ENCODE measurements at regions not wholly inside any gene's neighbourhood (a gene's known extent, or its start where the extent isn't known, plus 50 kb on each side); places are given as distances from the start of the nearest gene placed in this dataset.

DNA sequence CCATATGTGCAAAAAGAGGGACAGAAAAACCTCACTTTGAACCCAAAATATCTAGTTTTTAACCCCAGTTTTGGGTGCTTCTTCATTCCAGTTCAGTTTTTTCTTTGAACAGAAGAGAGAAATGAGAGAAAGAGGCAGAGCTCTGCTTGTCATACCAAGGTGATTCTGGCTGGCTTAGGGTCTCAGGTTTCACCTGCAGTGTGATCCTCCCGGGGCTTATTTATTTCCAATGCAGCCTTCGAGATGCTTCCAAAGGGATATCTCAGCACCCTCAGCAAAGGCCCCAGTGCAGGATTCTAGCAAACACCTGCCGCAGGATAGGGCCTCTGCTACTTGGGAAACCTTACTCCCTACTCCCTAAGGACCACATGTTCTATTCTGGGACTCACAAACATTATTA, 131.3 kb downstream of the WDR11 start:
- no peak overlapping the region for H3K27ac ChIP-seq (ENCODE audit: low read length)
- no peaks in the 10 kb centered on the region for H3K36me3 ChIP-seq (ENCODE audit: insufficient read depth, low read length)
- H3K4me3 ChIP-seq (ENCODE audit: low read length) = no peak overlapping the region
- H3K9me3 ChIP-seq (ENCODE audit: low read length) = no peaks in the 10 kb centered on the region
- H2AFZ ChIP-seq (ENCODE audit: low read depth, low read length) = no peak overlapping the region
- TF ChIP-seq TAF1 (IDR thresholded peaks at IDR 0.05; ENCODE audit: low read depth) (no peak), MXI1 (conservative IDR thresholded peaks at IDR 0.05; ENCODE audit: poor library complexity, severe bottlenecking) (no peak), EP300 (conservative IDR thresholded peaks at IDR 0.05; ENCODE audit: poor library complexity, severe bottlenecking) (no peak), RAD21 (conservative IDR thresholded peaks at IDR 0.05) (no peak), POLR2AphosphoS5 (IDR thresholded peaks at IDR 0.05) (no peak), EZH2 (IDR thresholded peaks at IDR 0.05; ENCODE audit: borderline replicate concordance, insufficient read depth, low read length, poor library complexity, severe bottlenecking) (no peak), SMC3 (conservative IDR thresholded peaks at IDR 0.05; ENCODE audit: poor library complexity) (no peak)
- TF ChIP-seq, protein P1, sequence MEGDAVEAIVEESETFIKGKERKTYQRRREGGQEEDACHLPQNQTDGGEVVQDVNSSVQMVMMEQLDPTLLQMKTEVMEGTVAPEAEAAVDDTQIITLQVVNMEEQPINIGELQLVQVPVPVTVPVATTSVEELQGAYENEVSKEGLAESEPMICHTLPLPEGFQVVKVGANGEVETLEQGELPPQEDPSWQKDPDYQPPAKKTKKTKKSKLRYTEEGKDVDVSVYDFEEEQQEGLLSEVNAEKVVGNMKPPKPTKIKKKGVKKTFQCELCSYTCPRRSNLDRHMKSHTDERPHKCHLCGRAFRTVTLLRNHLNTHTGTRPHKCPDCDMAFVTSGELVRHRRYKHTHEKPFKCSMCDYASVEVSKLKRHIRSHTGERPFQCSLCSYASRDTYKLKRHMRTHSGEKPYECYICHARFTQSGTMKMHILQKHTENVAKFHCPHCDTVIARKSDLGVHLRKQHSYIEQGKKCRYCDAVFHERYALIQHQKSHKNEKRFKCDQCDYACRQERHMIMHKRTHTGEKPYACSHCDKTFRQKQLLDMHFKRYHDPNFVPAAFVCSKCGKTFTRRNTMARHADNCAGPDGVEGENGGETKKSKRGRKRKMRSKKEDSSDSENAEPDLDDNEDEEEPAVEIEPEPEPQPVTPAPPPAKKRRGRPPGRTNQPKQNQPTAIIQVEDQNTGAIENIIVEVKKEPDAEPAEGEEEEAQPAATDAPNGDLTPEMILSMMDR (IDR thresholded peaks at IDR 0.05; ENCODE audit: poor library complexity, severe bottlenecking) = no peak
- TF ChIP-seq, protein P2, sequence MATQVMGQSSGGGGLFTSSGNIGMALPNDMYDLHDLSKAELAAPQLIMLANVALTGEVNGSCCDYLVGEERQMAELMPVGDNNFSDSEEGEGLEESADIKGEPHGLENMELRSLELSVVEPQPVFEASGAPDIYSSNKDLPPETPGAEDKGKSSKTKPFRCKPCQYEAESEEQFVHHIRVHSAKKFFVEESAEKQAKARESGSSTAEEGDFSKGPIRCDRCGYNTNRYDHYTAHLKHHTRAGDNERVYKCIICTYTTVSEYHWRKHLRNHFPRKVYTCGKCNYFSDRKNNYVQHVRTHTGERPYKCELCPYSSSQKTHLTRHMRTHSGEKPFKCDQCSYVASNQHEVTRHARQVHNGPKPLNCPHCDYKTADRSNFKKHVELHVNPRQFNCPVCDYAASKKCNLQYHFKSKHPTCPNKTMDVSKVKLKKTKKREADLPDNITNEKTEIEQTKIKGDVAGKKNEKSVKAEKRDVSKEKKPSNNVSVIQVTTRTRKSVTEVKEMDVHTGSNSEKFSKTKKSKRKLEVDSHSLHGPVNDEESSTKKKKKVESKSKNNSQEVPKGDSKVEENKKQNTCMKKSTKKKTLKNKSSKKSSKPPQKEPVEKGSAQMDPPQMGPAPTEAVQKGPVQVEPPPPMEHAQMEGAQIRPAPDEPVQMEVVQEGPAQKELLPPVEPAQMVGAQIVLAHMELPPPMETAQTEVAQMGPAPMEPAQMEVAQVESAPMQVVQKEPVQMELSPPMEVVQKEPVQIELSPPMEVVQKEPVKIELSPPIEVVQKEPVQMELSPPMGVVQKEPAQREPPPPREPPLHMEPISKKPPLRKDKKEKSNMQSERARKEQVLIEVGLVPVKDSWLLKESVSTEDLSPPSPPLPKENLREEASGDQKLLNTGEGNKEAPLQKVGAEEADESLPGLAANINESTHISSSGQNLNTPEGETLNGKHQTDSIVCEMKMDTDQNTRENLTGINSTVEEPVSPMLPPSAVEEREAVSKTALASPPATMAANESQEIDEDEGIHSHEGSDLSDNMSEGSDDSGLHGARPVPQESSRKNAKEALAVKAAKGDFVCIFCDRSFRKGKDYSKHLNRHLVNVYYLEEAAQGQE (IDR thresholded peaks at IDR 0.05; ENCODE audit: borderline replicate concordance) = no peak
- no peak overlapping the region for H3K9ac ChIP-seq (ENCODE audit: low read length)
- no peaks in the 10 kb centered on the region for H3K79me2 ChIP-seq (replicated peaks; ENCODE audit: insufficient read depth, low read length)
- no peak overlapping the region for H3K4me2 ChIP-seq (ENCODE audit: low read length)
- H3K9me2 ChIP-seq (ENCODE audit: insufficient read depth, low read length) = no peaks in the 10 kb centered on the region
- H4K20me1 ChIP-seq (ENCODE audit: insufficient read depth) = no peaks in the 10 kb centered on the region
- H3K27me3 ChIP-seq (ENCODE audit: insufficient read depth, low read depth, low read length) = peaks cover 35% of the 10 kb centered on the region
- no peaks in the 10 kb centered on the region for H3F3A ChIP-seq (ENCODE audit: insufficient read depth, low read length, poor library complexity, severe bottlenecking)

DNA sequence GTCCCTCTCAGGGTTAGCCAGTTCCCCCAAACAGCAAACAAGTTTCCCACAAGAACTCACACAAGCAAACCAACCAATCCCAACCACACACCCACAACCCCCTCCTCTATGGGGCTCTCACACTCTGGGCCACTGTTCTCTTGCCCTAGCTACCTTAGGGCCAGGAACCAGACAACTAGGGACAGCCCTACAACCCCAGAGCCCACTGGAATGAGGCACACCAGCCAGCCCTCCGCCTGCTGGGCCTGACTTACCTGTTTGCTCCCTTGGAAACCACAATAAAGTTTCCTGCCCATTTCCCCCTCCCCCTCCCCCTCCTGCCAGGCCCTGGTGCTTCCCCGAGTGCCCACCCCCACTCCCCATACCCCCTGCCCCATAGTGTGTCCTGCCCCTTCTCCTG, 132.6 kb downstream of the WDR11 start:
- H3K36me3 ChIP-seq (ENCODE audit: insufficient read depth, low read length) = no peaks in the 10 kb centered on the region
- H3K9ac ChIP-seq (ENCODE audit: low read length) = no peak overlapping the region
- H3K27me3 ChIP-seq (ENCODE audit: insufficient read depth, low read depth, low read length) = peaks cover 22% of the 10 kb centered on the region
- no peaks in the 10 kb centered on the region for H3K9me3 ChIP-seq (ENCODE audit: low read length)
- no peaks in the 10 kb centered on the region for H3K9me2 ChIP-seq (ENCODE audit: insufficient read depth, low read length)
- H3K4me2 ChIP-seq (ENCODE audit: low read length) = no peak overlapping the region
- H3K4me3 ChIP-seq (ENCODE audit: low read length) = no peak overlapping the region
- H4K20me1 ChIP-seq (ENCODE audit: insufficient read depth) = no peaks in the 10 kb centered on the region
- no peak overlapping the region for H2AFZ ChIP-seq (ENCODE audit: low read depth, low read length)
- TF ChIP-seq, protein P2 (IDR thresholded peaks at IDR 0.05; ENCODE audit: borderline replicate concordance) = no peak
- no peak for TF ChIP-seq EP300 (conservative IDR thresholded peaks at IDR 0.05; ENCODE audit: poor library complexity, severe bottlenecking)
- no peaks in the 10 kb centered on the region for H3K79me2 ChIP-seq (replicated peaks; ENCODE audit: insufficient read depth, low read length)
- no peaks in the 10 kb centered on the region for H3F3A ChIP-seq (ENCODE audit: insufficient read depth, low read length, poor library complexity, severe bottlenecking)
- no peak overlapping the region for H3K27ac ChIP-seq (ENCODE audit: low read length)
